GM12878 (cell line): ENCODE measurements at regions not wholly inside any gene's neighbourhood (a gene's known extent, or its start where the extent isn't known, plus 50 kb on each side); places are given as distances from the start of the nearest gene placed in this dataset.

ENCODE experiments used
- ATAC-seq: fragments of 200-7000 bp; cut with Tn5 transposase; 3 replicates; pipeline ENCODE4 v1.9.1; 2020; ENCODE audit warnings: mild to moderate bottlenecking, moderate library complexity
- BruUV-seq: library from RNA; stranded (reverse); fragments of 400-500 nt; replicated peaks from 2 replicates; lab custom pipeline; 2021; lab: Mats Ljungman, UMichigan
- CTCF ChIA-PET: fragments of 300-600 bp; sonication (Branson Sonifier 250); formaldehyde crosslinking; extraction: SDS; loops from one replicate; lab custom pipeline; 2021; ENCODE audit warnings: inconsistent platforms; lab: Yijun Ruan, JAX
- POLR2A ChIA-PET: fragments of 350-600 bp; formaldehyde crosslinking; extraction: SDS; loops from one replicate; lab custom pipeline; 2021; ENCODE audit warnings: inconsistent platforms; lab: Charles Lee
- RAD21 ChIA-PET: fragments of 300-600 bp; sonication (Branson Sonifier 250); formaldehyde crosslinking; loops from one replicate; lab custom pipeline; 2023; ENCODE audit warnings: antibody characterized with exemption; ENCODE audit not compliant: unreplicated experiment; lab: Charles Lee
- SMC1A ChIA-PET: fragments of 300-600 bp; sonication (Branson Sonifier 250); formaldehyde crosslinking; loops from one replicate; lab custom pipeline; 2023; ENCODE audit not compliant: unreplicated experiment, uncharacterized antibody; lab: Charles Lee
- DNase-seq: peaks from one replicate; pipeline ENCODE4 v3.0.0-alpha.2; 2011; ENCODE audit warnings: low read depth, low spot score
- FAIRE-seq: peaks from 3 replicates; lab custom pipeline; 2011; peaks lifted over from hg19 to GRCh38; lab: Jason Lieb, UNC
- H2AFZ ChIP-seq: 2 replicates; pipeline ENCODE4 v1.6.0; 2011; ENCODE audit warnings: low read depth, low read length, control low read depth; ENCODE audit not compliant: control insufficient read depth
- H3K27ac ChIP-seq: 2 replicates; pipeline ENCODE4 v1.5.1; 2011; ENCODE audit warnings: control low read depth; ENCODE audit not compliant: control insufficient read depth, insufficient read depth
- H3K27me3 ChIP-seq, 2 experiments: replicated peaks in 1 of 2; 2 replicates each; pipeline versions ENCODE4 v1.6.0 to v1.6.1; 2011; ENCODE audit warnings: low read length in 1 of 2; ENCODE audit not compliant: control insufficient read depth in 2 of 2, insufficient read depth in 2 of 2
- H3K36me3 ChIP-seq, 2 experiments: 2 replicates each; pipeline ENCODE4 v1.5.1; 2011; ENCODE audit warnings: low read length in 1 of 2; ENCODE audit not compliant: control insufficient read depth in 2 of 2, insufficient read depth in 2 of 2
- H3K4me1 ChIP-seq: 2 replicates; pipeline ENCODE4 v1.6.1; 2011; ENCODE audit warnings: mild to moderate bottlenecking, low read length, moderate library complexity, mixed read lengths; ENCODE audit not compliant: control insufficient read depth, insufficient read depth
- H3K4me2 ChIP-seq: 2 replicates; pipeline ENCODE4 v1.6.0; 2011; ENCODE audit warnings: control low read depth; ENCODE audit not compliant: control insufficient read depth, insufficient read depth
- H3K4me3 ChIP-seq: fragments of 200-600 bp; sonication (generic); 2 replicates; pipeline ENCODE4 v1.5.1; 2016
- H3K79me2 ChIP-seq: 2 replicates; pipeline ENCODE4 v1.6.0; 2011; ENCODE audit warnings: low read length; ENCODE audit not compliant: control insufficient read depth, insufficient read depth
- H3K9ac ChIP-seq: 2 replicates; pipeline ENCODE4 v1.8.0; 2011; ENCODE audit warnings: low read length, control low read depth, mixed read lengths; ENCODE audit not compliant: control insufficient read depth, insufficient read depth
- H3K9me3 ChIP-seq: replicated peaks from 3 replicates; pipeline ENCODE4 v1.5.1; 2011; ENCODE audit warnings: mild to moderate bottlenecking, low read length; ENCODE audit not compliant: control insufficient read depth, insufficient read depth
- H4K20me1 ChIP-seq: 2 replicates; pipeline ENCODE4 v1.6.0; 2011; ENCODE audit not compliant: control insufficient read depth, insufficient read depth
- ATF2 ChIP-seq: IDR thresholded peaks from 2 replicates; pipeline ENCODE4 v1.6.1; 2012; ENCODE audit warnings: low read length, inconsistent platforms
- CTCF ChIP-seq, 3 experiments: IDR thresholded peaks in 2 of 3; conservative IDR thresholded peaks in 1 of 3; 2 replicates each; pipeline ENCODE4 v1.5.1; 2011; ENCODE audit warnings: low read depth in 3 of 3, low read length in 3 of 3, mild to moderate bottlenecking in 3 of 3, control low read depth in 2 of 3, moderate library complexity in 2 of 3, inconsistent platforms in 1 of 3, mixed read lengths in 1 of 3; ENCODE audit not compliant: control insufficient read depth in 2 of 3, insufficient read depth in 1 of 3; ENCODE audit errors: extremely low read depth in 1 of 3
- FOS ChIP-seq: IDR thresholded peaks from 3 replicates; pipeline ENCODE4 v1.6.1; 2011; ENCODE audit warnings: borderline replicate concordance; ENCODE audit not compliant: insufficient read length; ENCODE audit errors: extremely low read depth
- JUND ChIP-seq: IDR thresholded peaks from 2 replicates; pipeline ENCODE4 v1.6.1; 2012; ENCODE audit warnings: low read depth, mild to moderate bottlenecking, low read length, improper control_type of control experiment, moderate library complexity
- KDM1A ChIP-seq: fragments of 200-600 bp; sonication (generic); IDR thresholded peaks from 2 replicates; pipeline ENCODE4 v1.6.1; 2016; ENCODE audit warnings: borderline replicate concordance
- NFXL1 ChIP-seq: fragments of 450-650 bp; IDR thresholded peaks from 2 replicates; pipeline ENCODE4 v1.6.1; 2017; ENCODE audit warnings: antibody characterized with exemption, mild to moderate bottlenecking, borderline replicate concordance
- NR2C2 ChIP-seq: IDR thresholded peaks from 2 replicates; pipeline ENCODE4 v1.6.1; 2011; ENCODE audit warnings: borderline replicate concordance, low read depth; ENCODE audit not compliant: control insufficient read depth, insufficient read length
- RUNX3 ChIP-seq: IDR thresholded peaks from 2 replicates; pipeline ENCODE4 v1.6.1; 2012; ENCODE audit warnings: low read length, inconsistent platforms
- STAT1 ChIP-seq: fragments of 450-650 bp; conservative IDR thresholded peaks from 2 replicates; pipeline ENCODE4 v1.6.1; 2014; ENCODE audit warnings: antibody characterized with exemption, mild to moderate bottlenecking
- SUPT20H ChIP-seq: IDR thresholded peaks from 2 replicates; pipeline ENCODE4 v1.6.1; 2011; ENCODE audit warnings: low read depth, mild to moderate bottlenecking, low read length, moderate library complexity, borderline replicate concordance; ENCODE audit not compliant: control insufficient read depth
- WGBS: methylation state at CpG from one replicate; pipeline ENCODE4 v1.1.6; 2016; ENCODE audit warnings: low lambda C conversion rate; ENCODE audit not compliant: insufficient replicate concordance, insufficient coverage; ENCODE audit errors: missing lambda C conversion rate; 5-methylcytosine and 5-hydroxymethylcytosine counted together
- in situ Hi-C: fragments of 300-500 bp; cut with MboI; formaldehyde crosslinking; loops from 9 replicates; pipeline ENCODE4 v1.14.3; 2018; ENCODE audit warnings: mixed read lengths
- intact Hi-C: fragments of 100-400 bp; cut with micrococcal nuclease; formaldehyde crosslinking; loops from one replicate; pipeline ENCODE4 v1.14.2; 2022; ENCODE audit not compliant: unreplicated experiment
- TF ChIP-seq, protein P1 (sequence below): fragments of 450-650 bp; IDR thresholded peaks from 2 replicates; pipeline ENCODE4 v1.6.1; 2016; ENCODE audit warnings: mild to moderate bottlenecking
- TF ChIP-seq, protein P2 (sequence below): fragments of 450-650 bp; IDR thresholded peaks from 2 replicates; pipeline ENCODE4 v1.6.1; 2017; ENCODE audit warnings: mild to moderate bottlenecking
- TF ChIP-seq, protein P3 (sequence below): fragments of 450-650 bp; IDR thresholded peaks from 2 replicates; pipeline ENCODE4 v1.6.1; 2017; ENCODE audit warnings: antibody characterized with exemption, mild to moderate bottlenecking, moderate library complexity

DNA sequence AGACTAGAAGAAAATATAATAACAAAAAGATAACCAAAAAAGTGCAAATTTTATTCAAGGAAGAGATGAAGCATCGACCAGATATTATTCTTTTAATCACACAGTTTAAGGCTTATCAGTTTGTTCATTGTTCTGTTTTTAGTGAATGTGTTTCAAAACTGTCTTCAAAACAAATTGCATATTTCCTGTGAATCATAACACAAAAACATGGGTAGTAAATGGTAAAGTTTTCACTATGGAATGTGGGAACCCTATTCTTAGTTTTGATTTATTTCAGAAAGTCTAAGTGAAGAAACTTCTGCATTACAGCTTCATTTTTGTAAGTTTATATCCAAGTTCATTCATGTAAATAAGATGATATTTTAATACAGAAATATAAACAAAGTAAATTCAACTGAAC, 207.6 kb upstream of the LUZP2 start (continued):
- no peak for TF ChIP-seq NR2C2

DNA sequence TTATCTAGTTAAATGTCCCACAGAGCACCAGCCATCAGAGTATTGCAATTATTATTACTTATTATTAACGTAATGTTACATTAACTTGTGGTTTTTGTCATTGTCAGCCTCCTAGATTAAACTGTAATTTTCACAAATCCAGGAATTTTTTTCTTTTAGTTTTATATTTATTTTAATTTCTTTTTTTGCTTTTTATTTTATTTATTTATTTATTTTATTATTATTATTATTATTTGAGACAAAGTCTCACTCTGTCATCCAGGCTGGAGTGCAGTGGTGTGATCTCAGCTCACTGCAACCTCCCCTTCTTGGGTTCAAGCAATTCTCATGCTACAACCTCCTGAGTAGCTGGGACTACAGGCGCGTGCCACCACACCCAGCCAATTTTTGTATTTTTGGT, 202.9 kb upstream of the LUZP2 start:
- CTCF ChIA-PET: no interaction called here
- Histone ChIP-seq H4K20me1 (no peaks in the 10 kb centered on the region), H3K36me3 (no peaks in the 10 kb centered on the region), H3K9ac (no peak overlapping the region), H3K27me3 (no peaks in the 10 kb centered on the region), H2AFZ (no peak overlapping the region), H3K4me1 (no peaks in the 10 kb centered on the region), H3K27ac (no peak overlapping the region), H3K4me2 (no peak overlapping the region), H3K79me2 (no peaks in the 10 kb centered on the region), H3K4me3 (no peak overlapping the region), H3K9me3 (no peaks in the 10 kb centered on the region)
- DNase-seq (no peak), ATAC-seq (no peak), FAIRE-seq (no peak)
- BruUV-seq: no TSS peak
- RAD21 ChIA-PET: no interaction called here
- in situ Hi-C loops (no loop called here), intact Hi-C loops (no loop called here)
- 64% methylated on average over 3 of the region's 3 CpGs for WGBS
- SMC1A ChIA-PET: no interaction called here
- POLR2A ChIA-PET: no interaction called here
- TF ChIP-seq, protein P1, sequence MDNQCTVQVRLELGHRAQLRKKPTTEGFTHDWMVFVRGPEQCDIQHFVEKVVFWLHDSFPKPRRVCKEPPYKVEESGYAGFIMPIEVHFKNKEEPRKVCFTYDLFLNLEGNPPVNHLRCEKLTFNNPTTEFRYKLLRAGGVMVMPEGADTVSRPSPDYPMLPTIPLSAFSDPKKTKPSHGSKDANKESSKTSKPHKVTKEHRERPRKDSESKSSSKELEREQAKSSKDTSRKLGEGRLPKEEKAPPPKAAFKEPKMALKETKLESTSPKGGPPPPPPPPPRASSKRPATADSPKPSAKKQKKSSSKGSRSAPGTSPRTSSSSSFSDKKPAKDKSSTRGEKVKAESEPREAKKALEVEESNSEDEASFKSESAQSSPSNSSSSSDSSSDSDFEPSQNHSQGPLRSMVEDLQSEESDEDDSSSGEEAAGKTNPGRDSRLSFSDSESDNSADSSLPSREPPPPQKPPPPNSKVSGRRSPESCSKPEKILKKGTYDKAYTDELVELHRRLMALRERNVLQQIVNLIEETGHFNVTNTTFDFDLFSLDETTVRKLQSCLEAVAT: no peak
- TF ChIP-seq, protein P2, sequence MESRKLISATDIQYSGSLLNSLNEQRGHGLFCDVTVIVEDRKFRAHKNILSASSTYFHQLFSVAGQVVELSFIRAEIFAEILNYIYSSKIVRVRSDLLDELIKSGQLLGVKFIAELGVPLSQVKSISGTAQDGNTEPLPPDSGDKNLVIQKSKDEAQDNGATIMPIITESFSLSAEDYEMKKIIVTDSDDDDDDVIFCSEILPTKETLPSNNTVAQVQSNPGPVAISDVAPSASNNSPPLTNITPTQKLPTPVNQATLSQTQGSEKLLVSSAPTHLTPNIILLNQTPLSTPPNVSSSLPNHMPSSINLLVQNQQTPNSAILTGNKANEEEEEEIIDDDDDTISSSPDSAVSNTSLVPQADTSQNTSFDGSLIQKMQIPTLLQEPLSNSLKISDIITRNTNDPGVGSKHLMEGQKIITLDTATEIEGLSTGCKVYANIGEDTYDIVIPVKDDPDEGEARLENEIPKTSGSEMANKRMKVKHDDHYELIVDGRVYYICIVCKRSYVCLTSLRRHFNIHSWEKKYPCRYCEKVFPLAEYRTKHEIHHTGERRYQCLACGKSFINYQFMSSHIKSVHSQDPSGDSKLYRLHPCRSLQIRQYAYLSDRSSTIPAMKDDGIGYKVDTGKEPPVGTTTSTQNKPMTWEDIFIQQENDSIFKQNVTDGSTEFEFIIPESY: no peak
- no peak for TF ChIP-seq NFXL1
- TF ChIP-seq RUNX3: no peak
- no peak for TF ChIP-seq STAT1
- TF ChIP-seq ATF2: no peak
- no peak for TF ChIP-seq FOS
- no peak for TF ChIP-seq CTCF (IDR thresholded peaks at IDR 0.05 in 2 of 3, conservative IDR thresholded peaks at IDR 0.05 in 1 of 3; ENCODE audit: control insufficient read depth in 2 of 3, extremely low read depth in 1 of 3, insufficient read depth in 1 of 3, low read depth in 3 of 3, low read length in 3 of 3)
- no peak for TF ChIP-seq JUND
- no peak for TF ChIP-seq SUPT20H
- TF ChIP-seq KDM1A: no peak
- TF ChIP-seq, protein P3, sequence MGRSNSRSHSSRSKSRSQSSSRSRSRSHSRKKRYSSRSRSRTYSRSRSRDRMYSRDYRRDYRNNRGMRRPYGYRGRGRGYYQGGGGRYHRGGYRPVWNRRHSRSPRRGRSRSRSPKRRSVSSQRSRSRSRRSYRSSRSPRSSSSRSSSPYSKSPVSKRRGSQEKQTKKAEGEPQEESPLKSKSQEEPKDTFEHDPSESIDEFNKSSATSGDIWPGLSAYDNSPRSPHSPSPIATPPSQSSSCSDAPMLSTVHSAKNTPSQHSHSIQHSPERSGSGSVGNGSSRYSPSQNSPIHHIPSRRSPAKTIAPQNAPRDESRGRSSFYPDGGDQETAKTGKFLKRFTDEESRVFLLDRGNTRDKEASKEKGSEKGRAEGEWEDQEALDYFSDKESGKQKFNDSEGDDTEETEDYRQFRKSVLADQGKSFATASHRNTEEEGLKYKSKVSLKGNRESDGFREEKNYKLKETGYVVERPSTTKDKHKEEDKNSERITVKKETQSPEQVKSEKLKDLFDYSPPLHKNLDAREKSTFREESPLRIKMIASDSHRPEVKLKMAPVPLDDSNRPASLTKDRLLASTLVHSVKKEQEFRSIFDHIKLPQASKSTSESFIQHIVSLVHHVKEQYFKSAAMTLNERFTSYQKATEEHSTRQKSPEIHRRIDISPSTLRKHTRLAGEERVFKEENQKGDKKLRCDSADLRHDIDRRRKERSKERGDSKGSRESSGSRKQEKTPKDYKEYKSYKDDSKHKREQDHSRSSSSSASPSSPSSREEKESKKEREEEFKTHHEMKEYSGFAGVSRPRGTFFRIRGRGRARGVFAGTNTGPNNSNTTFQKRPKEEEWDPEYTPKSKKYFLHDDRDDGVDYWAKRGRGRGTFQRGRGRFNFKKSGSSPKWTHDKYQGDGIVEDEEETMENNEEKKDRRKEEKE: no peak
